Medulla oblongata (tissue), 1 donor: ENCODE measurements at regions not wholly inside any gene's neighbourhood (a gene's known extent, or its start where the extent isn't known, plus 50 kb on each side); places are given as distances from the start of the nearest gene placed in this dataset.

ENCODE experiments used
- DNase-seq: peaks from one replicate; pipeline ENCODE4 v3.0.0-alpha.2; 2015; ENCODE audit errors: extremely low spot score

- no peak for DNase-seq
Observed at GRCh38 chr9:7984692-7985091, 185.1 kb upstream of the DMAC1 start.

DNA sequence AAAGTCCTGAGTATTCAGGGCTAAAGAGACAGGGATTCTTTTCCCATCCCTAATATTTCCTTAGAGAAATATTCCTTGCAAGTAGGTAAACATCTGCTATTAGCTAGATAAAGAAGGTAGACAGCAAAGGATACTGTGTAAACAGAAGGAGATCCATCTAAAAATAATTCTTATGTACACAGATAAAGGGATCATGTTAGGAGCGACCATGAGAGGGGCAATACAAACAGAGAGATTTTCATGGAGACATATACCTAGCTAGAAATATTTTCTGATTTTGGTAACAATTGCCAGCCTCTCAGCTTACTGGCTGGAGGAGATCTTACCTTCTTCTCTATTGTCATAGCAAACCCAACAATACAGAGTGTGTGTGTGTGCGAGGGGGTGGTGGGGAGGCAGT lies 184.6 kb upstream of the DMAC1 start:
- no peak for DNase-seq

- DNase-seq = peak; percentile 88
Observed at GRCh38 chr9:7983490-7983889, 183.9 kb upstream of the DMAC1 start.

DNA sequence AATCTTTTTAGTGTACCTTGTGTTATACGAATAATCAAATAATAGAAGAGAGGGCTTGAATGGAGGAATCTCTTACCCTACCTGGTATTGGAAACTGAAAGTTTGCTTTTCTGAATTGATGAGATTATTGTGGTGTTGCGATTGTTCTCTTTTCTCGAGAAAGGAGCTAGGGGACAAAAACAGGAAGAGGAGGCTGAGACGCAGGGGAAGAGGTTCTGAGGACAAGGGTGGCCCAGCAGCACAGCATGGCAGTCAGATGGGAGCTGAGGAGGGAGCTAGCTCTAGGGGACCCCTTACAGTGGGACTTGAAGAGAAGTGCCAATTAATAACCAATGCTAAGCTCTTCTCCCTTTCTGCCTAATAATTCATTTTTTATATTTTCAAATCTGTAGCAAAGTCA lies 183.3 kb upstream of the DMAC1 start:
- DNase-seq = no peak

- no peak for DNase-seq
Observed at GRCh38 chr9:7980691-7981289, 181.2 kb upstream of the DMAC1 start.

GRCh38 chr9:7980041-7980440 lies 180.5 kb upstream of the DMAC1 start:
- DNase-seq = no peak

DNA sequence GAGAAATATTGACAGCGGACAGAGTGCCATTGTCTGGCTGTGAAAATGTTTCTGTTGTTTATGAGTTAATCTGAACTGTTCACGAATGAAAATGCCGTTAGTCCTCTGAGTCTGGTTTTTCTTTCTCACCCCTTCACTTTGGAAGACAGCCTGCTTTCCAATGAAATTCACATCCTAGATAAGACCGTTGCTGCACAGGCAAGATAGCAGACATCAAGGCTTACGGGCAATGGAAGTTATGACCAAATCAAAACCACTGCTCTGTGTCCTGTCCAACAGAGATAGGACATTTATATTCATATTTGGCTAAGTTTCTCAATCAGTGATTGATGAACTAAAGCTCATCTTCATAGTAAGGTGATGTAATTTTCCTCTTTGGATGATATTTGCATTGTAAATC lies 180.0 kb upstream of the DMAC1 start:
- DNase-seq = no peak

GRCh38 chr9:7977586-7977985 lies 178.0 kb upstream of the DMAC1 start:
- DNase-seq = no peak

DNA sequence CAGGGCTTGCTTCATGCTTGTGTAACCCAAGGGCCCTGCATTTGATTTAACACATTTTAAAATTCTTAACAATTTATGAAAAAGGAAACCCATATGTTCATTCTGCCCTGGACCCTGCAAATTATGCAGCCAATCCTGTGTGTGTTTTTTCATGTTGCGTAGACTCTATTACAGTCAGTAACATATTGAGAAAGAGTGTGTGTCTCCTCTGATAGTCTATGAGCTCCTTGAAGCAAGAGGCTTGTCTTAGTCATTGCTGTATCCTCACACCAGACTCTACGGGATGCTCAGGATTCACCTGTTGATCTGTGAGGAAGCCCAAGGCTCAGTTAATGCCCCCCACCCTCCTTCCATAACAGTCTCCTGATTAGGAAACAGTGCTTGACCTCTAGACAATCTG lies 177.3 kb upstream of the DMAC1 start:
- DNase-seq = no peak

GRCh38 chr9:7976167-7976755 lies 176.7 kb upstream of the DMAC1 start:
- no peak for DNase-seq

GRCh38 chr9:7975336-7975735 lies 175.8 kb upstream of the DMAC1 start:
- no peak for DNase-seq

GRCh38 chr9:7974335-7974960 lies 174.9 kb upstream of the DMAC1 start:
- no peak for DNase-seq

- no peak for DNase-seq
Observed at GRCh38 chr9:7973123-7973522, 173.5 kb upstream of the DMAC1 start.

GRCh38 chr9:7970681-7971330 lies 171.2 kb upstream of the DMAC1 start:
- no peak for DNase-seq

DNA sequence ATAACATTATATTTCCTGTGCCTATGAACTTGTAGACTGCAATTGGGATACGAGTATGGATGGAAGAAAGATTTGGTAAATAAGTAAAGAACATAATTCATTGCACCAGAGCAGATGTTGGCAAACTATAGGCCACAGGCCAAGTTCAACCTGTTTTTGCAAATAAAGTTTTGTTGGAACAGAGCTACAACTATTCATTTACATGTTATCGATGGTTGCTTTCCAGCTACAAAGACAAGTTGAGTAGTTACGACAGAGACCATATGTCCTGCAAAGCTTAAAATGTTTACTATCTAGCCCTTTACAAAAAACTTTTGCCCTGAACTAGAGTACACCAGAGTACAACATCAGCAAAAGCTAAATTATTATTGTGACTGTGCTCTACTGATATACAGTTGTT lies 169.1 kb upstream of the DMAC1 start:
- DNase-seq = no peak

GRCh38 chr9:7967851-7968250 lies 168.3 kb upstream of the DMAC1 start:
- no peak for DNase-seq

DNA sequence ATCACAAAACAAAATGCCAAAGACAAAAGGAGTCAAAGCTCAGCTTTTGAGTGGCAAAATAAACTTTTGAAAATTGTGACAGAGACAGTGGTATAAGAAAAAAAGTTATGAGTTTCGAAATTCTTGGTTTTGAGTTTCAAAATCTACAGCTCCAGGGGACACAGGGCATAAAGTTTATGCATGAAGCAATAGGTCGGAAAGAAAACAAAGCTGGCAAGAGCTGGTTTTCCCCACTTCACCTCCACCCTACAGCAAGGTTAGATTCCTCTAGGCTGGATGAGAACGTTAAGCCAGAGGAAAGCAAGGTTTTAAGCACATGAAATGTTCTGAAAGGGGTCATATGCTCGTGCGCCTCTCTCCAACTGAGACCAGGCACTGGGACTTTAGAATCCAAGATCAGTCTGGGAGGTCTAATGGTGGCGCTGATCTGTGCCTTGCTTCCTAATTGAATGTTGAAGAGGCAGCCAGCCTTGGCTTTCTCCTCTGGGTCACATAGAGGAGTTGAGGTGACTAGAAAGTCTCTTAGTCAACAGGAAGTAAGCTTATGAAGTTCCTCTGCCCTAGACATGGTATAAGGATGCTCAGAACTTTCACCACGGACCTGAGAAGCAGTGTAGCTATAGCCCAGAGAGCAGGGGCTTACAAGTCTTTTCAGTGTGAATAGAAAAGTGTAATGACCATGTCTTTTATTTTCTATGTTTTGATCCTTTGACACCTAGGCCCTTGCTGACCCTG lies 167.7 kb upstream of the DMAC1 start:
- DNase-seq = no peak

GRCh38 chr9:7965063-7965462 lies 165.5 kb upstream of the DMAC1 start:
- DNase-seq = no peak

- DNase-seq = no peak
Observed at GRCh38 chr9:7963026-7963425, 163.4 kb upstream of the DMAC1 start.

- DNase-seq = no peak
Observed at GRCh38 chr9:7961076-7961475, 161.5 kb upstream of the DMAC1 start.

- no peak for DNase-seq
Observed at GRCh38 chr9:7960320-7961050, 160.9 kb upstream of the DMAC1 start.

DNA sequence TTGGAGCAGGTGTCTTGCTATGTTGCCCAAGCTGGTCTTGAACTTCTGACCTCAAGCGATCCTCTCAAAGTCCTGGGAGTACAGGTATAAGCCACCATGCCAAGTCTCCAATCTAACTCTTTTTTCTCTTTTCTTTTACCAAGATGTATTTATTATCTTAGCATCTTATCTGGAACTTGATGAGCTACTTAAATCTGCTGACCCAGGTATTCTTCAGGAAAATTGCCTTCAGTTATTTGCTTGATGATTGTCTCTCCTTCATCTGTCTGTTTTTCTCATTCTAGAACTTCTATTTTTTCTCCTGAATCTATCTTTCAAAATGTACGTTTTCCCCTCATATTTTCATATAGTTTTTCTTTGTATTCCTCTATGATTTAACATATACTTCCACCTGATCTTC lies 158.2 kb upstream of the DMAC1 start:
- no peak for DNase-seq
